T-helper 1 cell (primary cell): ENCODE measurements at regions not wholly inside any gene's neighbourhood (a gene's known extent, or its start where the extent isn't known, plus 50 kb on each side); places are given as distances from the start of the nearest gene placed in this dataset.
A peak's percentile ranks its signal among the peaks of the same experiment; 100 is the strongest.

Source experiments
- DNase-seq, 5 donors: peaks; one replicate each; pipeline ENCODE4 v3.0.0-alpha.2; 2012 to 2020

- no peak for DNase-seq
These were observed 542.8 kb downstream of the IRS1 start for GRCh38 chr2:226256709-226257376.

- DNase-seq = no peak
These were observed 543.4 kb downstream of the IRS1 start for GRCh38 chr2:226256237-226256636.

GRCh38 chr2:226251661-226252060 lies 548.0 kb downstream of the IRS1 start:
- no peak for DNase-seq

DNA sequence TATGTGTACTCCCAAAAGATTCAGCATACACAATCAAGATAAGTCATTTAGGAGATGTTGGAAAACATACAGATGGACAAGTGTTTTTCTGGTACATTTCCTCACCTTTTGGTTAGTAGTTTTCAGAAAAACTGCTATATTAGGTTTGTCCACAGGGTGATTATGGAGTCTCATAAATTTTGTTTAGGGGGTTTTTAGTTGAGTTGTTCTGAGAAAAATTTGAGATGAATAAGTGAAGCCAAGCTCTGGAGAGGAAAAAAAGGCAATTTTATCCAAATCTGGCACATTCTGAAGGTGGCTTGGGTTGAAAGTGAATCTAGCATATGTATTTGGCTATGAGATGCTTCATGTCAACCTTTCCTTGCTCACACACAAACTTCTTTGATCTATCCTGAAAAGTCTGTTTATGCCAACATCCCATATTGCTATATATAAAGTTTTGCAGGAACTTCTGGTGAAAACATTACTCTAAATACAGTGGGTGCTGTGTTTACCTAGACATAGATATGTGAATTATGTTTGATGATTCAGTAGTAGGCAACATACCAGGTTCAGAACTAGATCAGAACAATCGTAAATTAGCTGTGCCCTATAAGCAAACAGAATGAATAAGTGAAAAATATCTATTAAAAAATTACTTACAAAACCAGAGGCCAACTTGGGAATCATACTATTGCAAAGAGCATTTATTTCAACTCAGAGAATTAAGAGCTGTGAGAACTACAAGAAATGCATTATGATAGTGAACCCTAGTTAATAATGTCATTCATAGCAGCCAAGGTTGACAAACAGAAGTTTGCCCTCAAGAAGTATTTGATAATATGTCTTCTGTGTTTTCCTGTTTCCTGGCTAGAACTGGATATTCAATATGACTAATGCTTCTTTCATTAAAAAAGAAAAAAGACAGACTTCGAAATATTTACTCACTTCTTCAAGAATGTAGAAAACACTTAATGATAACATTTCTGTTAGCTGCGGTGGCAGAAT lies 552.0 kb downstream of the IRS1 start:
- no peak for DNase-seq

DNA sequence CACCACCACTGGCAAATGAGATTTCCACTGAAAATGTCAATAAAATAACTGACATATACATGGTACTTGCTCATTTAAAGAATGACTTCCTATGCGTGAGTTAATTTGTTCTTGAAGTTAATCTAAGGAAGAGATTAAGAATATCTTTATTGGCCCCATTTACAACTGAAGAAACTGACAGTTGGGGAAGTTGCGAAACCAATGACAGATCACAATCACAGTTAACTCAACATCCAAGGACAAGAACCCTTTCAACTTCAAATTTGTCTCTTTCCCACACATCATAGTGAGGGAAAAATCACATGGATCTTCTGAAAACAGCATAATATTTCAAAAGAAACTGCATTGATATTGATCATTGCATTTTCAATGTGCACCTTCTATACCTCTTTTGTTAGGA lies 565.4 kb downstream of the IRS1 start:
- no peak for DNase-seq

DNA sequence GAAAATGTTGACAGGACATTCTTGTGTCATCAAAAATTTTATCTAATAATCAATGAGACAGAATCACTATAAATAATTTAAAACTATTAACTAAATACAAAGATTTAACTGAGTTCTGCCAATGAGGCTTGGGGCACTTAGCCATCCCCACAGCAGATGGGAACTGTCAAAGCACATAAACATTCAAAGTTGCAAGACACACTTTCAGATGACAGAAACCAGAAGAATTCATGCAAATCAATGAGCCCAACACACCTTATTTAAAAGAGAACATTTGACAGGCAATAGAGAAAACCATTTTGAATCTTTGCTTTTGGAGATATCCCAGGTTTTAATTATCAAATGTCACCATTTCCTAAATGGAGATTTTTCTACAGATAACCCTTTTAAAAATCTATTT lies 566.2 kb downstream of the IRS1 start:
- DNase-seq = no peak

DNA sequence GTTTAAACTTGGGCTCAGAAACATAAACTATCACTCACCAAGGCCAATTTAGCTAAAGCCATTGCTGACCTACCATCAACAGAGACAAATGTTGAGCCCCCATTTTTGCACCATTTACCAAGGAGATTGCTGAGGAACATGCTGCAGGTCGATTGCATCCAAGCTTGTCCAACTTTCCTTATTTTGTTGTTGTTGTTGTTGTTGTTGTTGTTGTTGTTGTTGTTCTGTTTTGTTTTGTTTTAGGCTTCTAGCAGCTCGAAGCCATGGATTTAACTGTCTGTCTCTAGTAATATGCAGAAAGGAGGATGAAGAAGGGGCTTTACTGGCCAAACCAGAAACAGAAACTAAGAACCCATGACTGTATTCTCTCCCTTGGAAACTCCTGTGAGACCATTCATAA lies 571.5 kb downstream of the IRS1 start:
- DNase-seq = no peak

GRCh38 chr2:226227341-226227740 lies 572.3 kb downstream of the IRS1 start:
- DNase-seq = no peak

GRCh38 chr2:226223704-226224103 lies 575.9 kb downstream of the IRS1 start:
- DNase-seq = no peak

DNA sequence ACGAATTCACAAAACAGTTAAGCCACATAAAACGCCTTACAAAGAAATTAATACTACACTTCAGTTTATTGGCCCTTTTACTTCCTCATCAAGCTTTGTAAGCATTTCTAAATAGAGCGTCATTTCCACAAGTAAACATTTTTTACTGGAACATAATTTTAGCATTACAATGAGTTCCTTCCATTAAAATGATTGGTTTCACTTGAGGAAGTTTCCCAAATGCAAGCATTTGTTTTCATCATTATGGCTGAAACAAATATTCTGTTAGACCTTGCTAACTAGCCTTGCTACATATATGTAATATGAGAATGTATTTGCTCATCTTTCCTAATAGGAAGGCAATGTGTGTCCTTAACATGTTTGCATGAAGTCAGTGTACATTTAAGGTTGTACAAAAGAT lies 579.1 kb downstream of the IRS1 start:
- no peak for DNase-seq

- no peak for DNase-seq
These were observed 582.4 kb downstream of the IRS1 start for GRCh38 chr2:226217191-226217590.

DNA sequence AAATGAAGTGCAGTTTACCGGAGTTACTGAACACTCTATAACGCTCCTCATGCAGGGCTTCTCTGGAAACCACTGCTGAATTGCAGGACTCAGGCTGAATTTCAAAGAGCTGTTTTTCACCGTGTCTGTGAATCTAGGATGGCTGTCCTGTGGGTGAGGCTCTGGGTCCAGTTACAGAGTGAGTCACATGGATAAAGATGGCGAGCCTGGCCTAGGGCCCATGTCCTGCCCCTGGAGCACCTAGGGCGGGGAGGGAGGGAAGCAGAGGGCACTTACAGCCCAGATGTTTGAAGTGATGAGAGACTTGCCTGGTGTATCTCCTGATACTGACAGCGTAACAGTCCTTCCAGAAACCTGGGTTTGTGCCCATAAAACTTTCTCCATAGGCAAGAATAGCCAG lies 583.0 kb downstream of the IRS1 start:
- no peak for DNase-seq

GRCh38 chr2:226215902-226216503 lies 583.6 kb downstream of the IRS1 start:
- peak in 4 of 5 donors; percentile 10 to 52 (median 40) for DNase-seq

DNA sequence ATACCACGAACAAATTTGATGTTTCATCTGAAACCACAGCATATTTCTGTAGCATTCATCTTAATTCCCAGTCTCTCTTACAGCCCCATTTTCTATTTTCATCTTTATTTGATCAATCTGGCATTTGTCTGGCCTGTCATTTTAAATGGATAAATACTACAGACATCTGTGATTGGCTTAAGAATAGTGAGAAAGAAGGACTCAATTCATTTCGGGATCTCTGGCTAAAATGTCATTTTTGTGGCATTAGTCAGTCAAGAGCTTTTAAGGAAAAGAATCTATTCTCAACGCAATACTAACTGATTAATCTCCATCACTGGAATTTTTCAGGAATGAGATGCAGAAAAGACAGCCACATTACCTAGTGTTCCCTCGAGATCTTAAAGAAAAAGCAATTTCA lies 585.9 kb downstream of the IRS1 start:
- no peak for DNase-seq

DNA sequence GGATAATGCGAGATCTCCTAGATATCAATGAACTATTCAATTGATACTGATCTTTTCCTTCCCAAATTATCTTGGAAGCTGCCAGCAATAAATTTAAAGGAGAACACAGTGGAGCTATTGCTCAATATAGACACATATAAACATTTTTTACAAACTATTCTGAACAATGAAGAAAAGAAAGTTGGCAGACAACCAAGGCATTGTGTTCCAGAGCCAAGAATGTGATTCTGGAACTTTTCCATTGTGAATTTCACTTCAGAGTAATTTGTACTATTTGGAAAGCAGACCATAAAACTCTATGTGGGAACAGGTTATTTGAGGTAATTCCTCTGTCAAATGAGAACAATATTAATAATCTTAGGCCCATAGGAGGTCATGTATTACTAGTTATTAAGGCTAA lies 588.2 kb downstream of the IRS1 start:
- DNase-seq = no peak

DNA sequence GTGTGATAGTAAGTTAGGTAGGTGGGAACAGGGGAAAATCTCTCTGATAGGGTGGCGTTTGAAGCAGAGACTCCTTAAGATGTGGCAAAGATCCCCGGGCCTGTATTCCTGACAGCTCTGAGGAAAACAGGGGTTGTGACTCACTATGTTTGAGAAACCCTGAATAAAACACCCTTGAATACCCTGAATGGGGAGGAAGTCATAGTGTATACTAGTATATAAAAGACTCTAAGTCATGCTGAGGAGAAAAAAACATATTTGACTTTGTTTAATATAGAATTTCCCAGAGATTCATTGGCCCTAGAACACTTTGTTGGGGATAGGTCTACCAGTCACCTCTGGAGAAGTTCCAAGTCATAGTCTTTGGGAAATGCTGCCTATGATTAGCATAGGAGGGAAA lies 590.9 kb downstream of the IRS1 start:
- DNase-seq = no peak

GRCh38 chr2:226207671-226208070 lies 591.9 kb downstream of the IRS1 start:
- no peak for DNase-seq

GRCh38 chr2:226199555-226199954 lies 600.1 kb downstream of the IRS1 start:
- no peak for DNase-seq

- no peak for DNase-seq
These were observed 600.7 kb downstream of the IRS1 start for GRCh38 chr2:226198956-226199355.

DNA sequence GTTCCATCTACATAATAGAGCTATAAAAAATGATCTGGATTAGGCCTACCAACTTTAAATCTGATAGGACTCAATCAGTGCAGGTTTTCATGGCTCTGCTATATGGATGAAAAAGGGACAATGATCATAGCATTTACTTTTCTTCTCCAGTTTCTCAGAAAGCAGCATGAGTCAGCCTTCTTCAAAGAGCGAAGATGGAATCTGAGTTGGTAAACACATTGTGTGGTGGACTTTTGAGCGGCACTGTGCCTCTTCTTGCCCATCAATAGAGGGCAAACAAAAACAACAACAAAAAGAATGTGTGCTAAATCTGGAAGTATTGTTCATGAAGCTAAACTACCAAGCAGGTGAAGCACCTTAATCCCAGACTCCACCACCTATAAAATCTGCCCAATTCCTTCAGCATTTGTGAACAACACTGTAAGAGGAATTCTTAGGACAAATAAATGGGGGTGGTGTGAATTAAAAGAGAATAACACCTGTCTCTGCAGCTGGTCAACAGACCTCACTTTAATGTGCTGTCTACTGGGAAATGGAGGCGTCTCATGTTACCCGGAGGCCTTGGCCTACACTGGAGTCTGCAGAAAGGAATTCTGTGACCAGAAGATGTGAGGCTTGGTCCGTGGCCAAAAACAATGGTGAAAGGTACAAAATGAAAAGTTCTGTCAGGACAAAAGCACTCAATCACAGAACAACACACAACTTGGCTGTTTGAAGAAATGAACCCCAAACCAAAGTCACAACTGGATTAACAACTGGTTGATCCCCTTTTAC lies 609.0 kb downstream of the IRS1 start:
- DNase-seq = no peak

DNA sequence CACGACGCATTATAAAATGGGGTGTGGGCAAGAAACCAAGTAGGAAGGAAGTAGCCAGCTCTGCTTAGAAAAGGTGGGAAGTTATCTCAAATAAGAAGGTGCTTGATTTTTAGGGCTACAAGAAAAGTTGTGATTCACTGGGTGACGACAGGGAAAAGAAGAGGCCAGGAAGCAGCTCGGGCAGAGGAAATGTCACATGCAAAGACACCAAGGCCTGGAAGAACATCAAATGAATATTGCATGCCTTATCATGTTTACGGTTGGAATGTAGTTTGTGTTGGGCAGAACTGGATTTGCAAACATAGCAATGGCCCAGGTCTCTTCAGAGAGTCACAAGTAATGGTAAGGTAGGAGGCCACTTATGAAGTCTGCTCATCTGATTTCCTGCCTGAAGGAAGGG lies 610.6 kb downstream of the IRS1 start:
- DNase-seq = no peak

GRCh38 chr2:226187616-226188015 lies 612.0 kb downstream of the IRS1 start:
- no peak for DNase-seq

GRCh38 chr2:226187156-226187555 lies 612.5 kb downstream of the IRS1 start:
- no peak for DNase-seq
